GM18951 (cell line): ENCODE measurements at regions not wholly inside any gene's neighbourhood (a gene's known extent, or its start where the extent isn't known, plus 50 kb on each side); places are given as distances from the start of the nearest gene placed in this dataset.
"Not testable (repeated sequence)": the region's sequence is repeated elsewhere in the genome, so short reads cannot be mapped to it uniquely, and the experiment has no call there.

Source experiments
- POLR2A ChIP-seq: IDR thresholded peaks from 4 replicates; pipeline ENCODE4 v1.6.1; 2011; ENCODE audit warnings: mild to moderate bottlenecking; ENCODE audit not compliant: insufficient read length, insufficient read depth; ENCODE audit errors: extremely low read depth
- in situ Hi-C: fragments of 300-500 bp; cut with MboI; formaldehyde crosslinking; loops from one replicate; pipeline ENCODE4 v1.12.0; 2022; ENCODE audit warnings: low sequenced_read_pairs, mixed read lengths, inconsistent platforms; ENCODE audit not compliant: unreplicated experiment

GRCh38 chr6:139747154-139747553, 372.7 kb upstream of the CITED2 start:
- in situ Hi-C loops, result no loop called here
- TF ChIP-seq POLR2A, result no peak

DNA sequence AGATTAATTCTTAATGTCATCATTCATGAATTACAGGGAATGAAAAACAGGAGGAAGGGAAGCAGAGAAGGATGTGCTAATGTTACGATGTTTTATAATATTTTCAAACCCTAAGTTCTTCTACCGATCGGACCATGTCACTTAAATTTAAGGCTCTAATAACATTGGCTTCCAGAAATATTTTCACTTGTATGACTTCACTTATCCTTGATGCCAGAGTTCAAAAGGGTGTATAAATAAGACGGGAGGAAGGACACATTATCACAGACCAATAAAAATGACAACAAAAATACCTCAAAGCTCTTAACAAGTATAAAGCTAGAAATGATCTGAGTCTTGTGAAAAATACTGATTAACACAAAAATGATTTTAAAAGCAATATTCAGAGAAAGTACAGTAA, 370.4 kb upstream of the CITED2 start:
- in situ Hi-C loops, result no loop called here
- TF ChIP-seq POLR2A, result no peak

DNA sequence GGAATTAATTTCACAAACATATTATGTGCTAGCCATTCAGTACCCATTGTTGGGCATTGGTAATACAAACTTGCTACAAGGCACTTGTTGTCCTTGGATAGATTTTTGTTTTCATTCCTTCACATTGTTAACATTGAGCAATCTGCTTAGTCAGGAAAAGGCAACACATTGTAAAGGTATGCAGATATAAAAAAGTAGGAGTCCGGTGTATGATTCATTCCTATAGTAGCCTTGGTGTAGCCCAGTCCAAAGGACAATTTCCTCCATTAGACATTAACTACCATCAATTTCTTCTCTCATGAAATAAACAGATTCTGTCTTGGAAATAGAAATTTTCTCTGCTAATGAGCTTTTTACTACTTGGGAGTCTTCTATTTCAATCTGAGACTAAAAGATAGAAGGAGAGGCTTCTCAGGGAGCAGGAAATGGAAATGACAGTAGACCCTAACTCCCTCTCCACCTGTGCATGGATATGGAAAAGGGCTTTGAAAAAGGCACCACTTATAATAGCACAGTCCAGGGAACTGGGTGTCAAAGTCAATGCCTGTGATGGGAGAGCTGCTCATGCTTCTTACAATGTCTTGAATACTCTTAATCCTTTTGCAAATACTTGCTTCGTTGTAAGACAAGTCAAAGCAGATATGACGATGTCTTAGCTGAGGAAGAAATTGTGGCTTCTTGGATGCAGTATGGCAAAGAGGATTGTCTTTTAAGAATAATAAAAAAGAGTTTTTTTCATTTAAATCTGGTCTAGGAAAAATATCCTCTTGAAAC, 369.4 kb upstream of the CITED2 start:
- in situ Hi-C loops, result no loop called here
- TF ChIP-seq POLR2A, result no peak

DNA sequence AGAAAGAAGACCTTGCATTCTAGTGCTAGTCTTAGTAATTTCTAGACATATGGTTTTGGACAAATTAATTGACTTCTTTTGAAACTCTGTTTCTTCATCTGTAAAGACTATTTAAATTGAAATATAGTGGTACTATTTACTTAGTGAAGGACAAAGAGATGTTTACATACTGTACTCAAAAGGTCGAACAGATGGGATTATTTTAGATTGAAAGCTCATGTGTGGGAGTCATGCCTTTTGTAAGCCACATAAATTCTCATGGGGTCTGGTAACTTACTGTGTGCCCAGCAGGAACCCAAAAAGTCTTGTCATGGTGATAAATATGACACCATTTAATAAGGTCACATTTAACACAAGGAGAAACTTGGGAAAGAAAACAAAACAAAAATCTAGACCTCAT, 368.2 kb upstream of the CITED2 start:
- TF ChIP-seq POLR2A, result no peak
- in situ Hi-C loops, result no loop called here

DNA sequence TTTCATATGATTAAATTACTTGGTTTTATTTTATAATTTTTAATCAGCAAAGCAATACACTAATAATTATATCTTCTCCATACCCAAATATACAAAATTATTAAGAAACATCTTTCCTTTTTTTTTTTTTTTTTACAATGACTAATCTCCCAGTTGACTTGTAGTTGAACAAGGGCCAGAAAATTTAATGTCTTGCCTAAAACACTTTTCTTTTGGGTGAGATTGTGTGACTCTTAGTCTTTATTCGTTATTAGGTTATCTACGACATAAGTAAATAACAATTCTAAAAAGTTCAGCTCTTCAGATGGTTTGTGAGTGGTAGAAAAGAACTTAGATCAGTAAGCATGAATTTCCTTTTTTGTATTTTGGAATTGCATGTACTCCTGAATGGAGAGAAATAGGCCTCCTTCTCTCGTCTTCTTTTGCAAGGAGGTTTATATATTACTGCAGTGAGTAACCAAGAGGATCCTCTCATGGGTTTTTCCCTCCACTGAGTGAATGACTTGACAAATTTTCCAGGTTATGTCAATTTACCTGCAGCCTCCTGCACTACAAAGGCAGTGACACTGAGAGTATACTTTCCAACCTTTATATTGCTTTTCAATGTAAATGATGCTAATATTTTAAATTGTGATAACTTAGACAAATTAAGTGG, 364.5 kb upstream of the CITED2 start:
- no peak for TF ChIP-seq POLR2A
- in situ Hi-C loops, result no loop called here

DNA sequence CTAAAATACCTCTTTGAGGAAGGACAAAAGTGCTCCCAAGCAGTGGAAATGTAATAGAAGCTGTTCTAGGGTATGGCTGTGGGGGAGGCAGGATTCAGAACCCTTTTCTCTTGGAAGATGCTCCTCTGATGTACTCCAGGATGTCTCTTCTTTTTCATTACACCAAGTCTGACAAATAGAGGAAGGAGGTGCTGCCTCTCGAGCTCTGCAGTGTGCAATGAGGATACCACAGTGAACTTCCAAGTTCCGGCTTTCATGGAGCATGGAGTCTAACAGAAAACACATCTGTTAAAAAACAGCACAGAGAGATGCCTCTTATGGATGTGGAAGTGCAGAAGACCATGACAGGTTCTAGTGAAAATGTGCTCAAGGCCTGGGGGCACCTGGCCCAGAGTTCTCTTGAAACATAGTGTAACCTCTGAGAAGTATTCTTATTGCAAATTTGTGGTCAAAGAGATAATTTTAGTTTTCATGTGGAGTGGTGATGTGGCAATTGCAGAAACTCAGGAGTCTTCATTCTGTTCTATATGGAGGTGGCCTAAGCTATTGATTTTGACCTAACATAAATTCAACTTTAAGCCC, 362.0 kb upstream of the CITED2 start:
- in situ Hi-C loops, result no loop called here
- TF ChIP-seq POLR2A, result no peak

DNA sequence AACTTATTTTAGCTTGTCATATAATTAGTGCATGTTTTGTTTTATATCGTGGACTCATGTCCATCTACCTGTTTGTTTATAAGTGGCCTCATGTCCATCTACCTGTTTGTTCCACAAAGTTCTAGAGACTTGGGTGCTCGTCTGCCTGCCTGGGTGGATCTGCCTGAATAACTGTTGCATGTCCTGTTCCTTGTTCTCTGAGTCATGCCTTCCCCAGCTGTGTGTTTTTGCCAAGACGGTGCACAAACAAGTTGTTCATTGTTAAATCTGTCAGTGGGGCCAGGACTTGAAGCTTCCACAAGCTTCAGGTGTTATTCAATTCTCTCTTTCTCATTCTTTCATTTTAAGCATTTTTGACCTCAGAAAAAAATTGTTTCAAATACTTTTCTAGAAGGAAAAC, 358.0 kb upstream of the CITED2 start:
- in situ Hi-C loops, result no loop called here
- TF ChIP-seq POLR2A, result no peak

- TF ChIP-seq POLR2A, result no peak
- in situ Hi-C loops, result no loop called here
Measured at GRCh38 chr6:139730340-139730974, 356.0 kb upstream of the CITED2 start.

- TF ChIP-seq POLR2A, result no peak
- in situ Hi-C loops, result no loop called here
Measured at GRCh38 chr6:139728876-139729427, 354.5 kb upstream of the CITED2 start.

DNA sequence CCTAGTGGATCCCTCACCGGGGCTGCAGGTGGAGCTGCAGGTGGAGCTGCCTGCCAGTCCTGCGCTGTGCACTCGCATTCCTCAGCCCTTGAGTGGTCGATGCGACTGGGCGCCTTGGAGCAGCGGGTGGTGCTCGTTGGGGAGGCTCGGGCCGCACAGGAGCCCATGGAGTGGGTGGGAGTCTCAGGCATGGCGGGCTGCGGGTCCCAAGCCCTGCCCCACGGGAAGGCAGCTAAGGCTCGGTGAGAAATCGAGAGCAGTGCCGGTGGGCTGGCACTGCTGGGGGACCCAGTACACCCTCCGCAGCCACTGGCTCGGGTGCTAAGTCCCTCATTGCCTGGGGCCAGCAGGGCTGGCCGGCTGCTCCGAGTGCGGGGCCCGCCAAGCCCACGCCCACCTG, 351.8 kb upstream of the CITED2 start:
- in situ Hi-C loops, result not testable (repeated sequence)

DNA sequence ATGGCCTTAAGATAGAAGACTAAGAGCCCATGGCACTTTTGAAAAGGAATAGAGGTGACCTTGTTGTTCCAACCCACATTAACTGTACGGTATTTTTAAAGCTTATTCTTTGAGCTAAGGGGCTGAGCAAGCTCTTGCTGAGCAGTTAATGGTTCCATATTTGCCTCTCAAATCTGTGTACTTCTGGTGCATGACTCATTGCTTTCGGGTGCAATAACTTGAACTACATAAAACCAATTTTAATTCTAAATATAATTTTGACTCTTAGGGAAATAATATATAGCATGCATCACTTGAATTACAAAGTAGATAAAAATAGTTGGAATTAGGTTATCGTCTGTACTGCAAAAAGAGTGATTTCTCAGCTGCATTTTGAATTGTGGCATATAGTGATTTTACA, 348.1 kb upstream of the CITED2 start:
- in situ Hi-C loops, result no loop called here

GRCh38 chr6:139721954-139722353, 347.5 kb upstream of the CITED2 start:
- TF ChIP-seq POLR2A, result no peak
- in situ Hi-C loops, result no loop called here

More for the DNA sequence above, 348.1 kb upstream of the CITED2 start:
- TF ChIP-seq POLR2A, result no peak

DNA sequence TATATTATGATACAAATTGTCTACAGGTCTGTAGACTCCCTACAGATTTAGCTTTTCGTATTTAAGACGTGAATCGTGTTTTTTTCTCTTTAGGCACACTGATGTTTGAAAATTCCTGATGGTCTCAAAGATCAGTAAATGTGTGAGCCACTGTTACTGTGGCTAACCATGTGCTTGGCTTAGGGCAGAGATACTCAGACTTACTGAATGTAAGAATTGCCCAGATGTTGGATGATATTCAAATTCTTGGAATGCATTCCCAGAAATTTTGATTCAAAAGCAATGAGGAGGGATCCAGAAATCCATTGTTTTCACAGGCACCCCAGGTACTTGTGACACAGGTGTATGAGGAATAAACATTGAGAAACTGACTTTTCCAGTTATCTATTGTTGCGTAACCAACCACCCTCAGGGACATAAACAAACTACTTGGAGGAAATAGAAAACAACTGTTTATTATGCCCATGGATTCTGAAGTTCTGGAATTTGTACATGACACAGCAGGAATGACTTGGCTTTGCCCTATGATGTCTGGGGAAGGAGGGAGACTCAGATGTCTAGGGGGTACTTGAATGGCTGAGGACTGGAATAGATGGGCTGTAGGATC, 339.6 kb upstream of the CITED2 start:
- in situ Hi-C loops, result no loop called here
- no peak for TF ChIP-seq POLR2A
